CD4-positive, alpha-beta T cell (primary cell): ENCODE measurements at regions not wholly inside any gene's neighbourhood (a gene's known extent, or its start where the extent isn't known, plus 50 kb on each side); places are given as distances from the start of the nearest gene placed in this dataset.

Experiments used
- ATAC-seq: fragments of 200-7000 bp; cut with Tn5 transposase; one replicate; pipeline ENCODE4 v1.10.0; 2022; ENCODE audit warnings: mild to moderate bottlenecking; ENCODE audit not compliant: poor library complexity
- CTCF ChIA-PET: fragments of 350-600 bp; sonication (Branson Sonifier 250); formaldehyde crosslinking; loops from one replicate; lab custom pipeline; 2021; ENCODE audit warnings: antibody characterized with exemption, inconsistent platforms; lab: Charles Lee
- POLR2A ChIA-PET: fragments of 350-600 bp; sonication (Branson Sonifier 250); formaldehyde crosslinking; loops from one replicate; lab custom pipeline; 2021; ENCODE audit warnings: antibody characterized with exemption, inconsistent platforms; lab: Charles Lee
- DNase-seq, 14 experiments: peaks; one replicate each; pipeline ENCODE4 v3.0.0-alpha.2; 2013 to 2020; ENCODE audit warnings: mixed read lengths in 2 of 14
- H3K27ac ChIP-seq, 2 donors: one replicate each; pipeline versions ENCODE4 v1.5.1 to v1.7.0; 2013; ENCODE audit warnings: low read length in 2 of 2, low read depth in 1 of 2, mild to moderate bottlenecking in 1 of 2
- H3K27me3 ChIP-seq, 2 experiments: 1 replicate in 1 of 2; 2 replicates in 1 of 2; pipeline versions ENCODE4 v1.6.1 to v1.7.0; 2013; ENCODE audit warnings: low read length in 2 of 2, control low read depth in 1 of 2, mild to moderate bottlenecking in 1 of 2, moderate library complexity in 1 of 2; ENCODE audit not compliant: insufficient read depth in 2 of 2, control insufficient read depth in 1 of 2
- H3K36me3 ChIP-seq: one replicate; pipeline ENCODE4 v1.6.1; 2013; ENCODE audit warnings: low read length, control low read depth; ENCODE audit not compliant: insufficient read depth
- H3K4me1 ChIP-seq: one replicate; pipeline ENCODE4 v1.6.1; 2013; ENCODE audit warnings: low read length, control low read depth; ENCODE audit not compliant: insufficient read depth
- H3K4me3 ChIP-seq: one replicate; pipeline ENCODE4 v1.5.1; 2013; ENCODE audit warnings: mild to moderate bottlenecking, low read length, moderate library complexity
- H3K9me3 ChIP-seq, 2 experiments: 1 replicate in 1 of 2; 2 replicates in 1 of 2; pipeline versions ENCODE4 v1.6.1 to v1.7.0; 2013; ENCODE audit warnings: low read length in 2 of 2, mild to moderate bottlenecking in 2 of 2, control low read depth in 1 of 2, moderate library complexity in 1 of 2; ENCODE audit not compliant: control insufficient read depth in 1 of 2, insufficient read depth in 1 of 2
- H3K27ac Mint-ChIP-seq: one replicate; pipeline ENCODE4 v1.8.0; 2020; ENCODE audit warnings: mixed read lengths
- H3K27me3 Mint-ChIP-seq: one replicate; pipeline ENCODE4 v1.8.0; 2021; ENCODE audit warnings: mixed read lengths
- H3K36me3 Mint-ChIP-seq: one replicate; pipeline ENCODE4 v1.8.0; 2021; ENCODE audit warnings: low read depth, mixed read lengths
- H3K4me1 Mint-ChIP-seq: one replicate; pipeline ENCODE4 v1.8.0; 2021; ENCODE audit warnings: low read depth, mixed read lengths
- H3K4me3 Mint-ChIP-seq: one replicate; pipeline ENCODE4 v1.8.0; 2020; ENCODE audit warnings: mild to moderate bottlenecking, mixed read lengths
- H3K9me3 Mint-ChIP-seq: one replicate; pipeline ENCODE4 v1.8.0; 2020; ENCODE audit warnings: mixed read lengths
- intact Hi-C, 2 experiments: fragments of 100-400 bp; cut with DNase I in 1 of 2; cut with micrococcal nuclease in 1 of 2; formaldehyde crosslinking; loops; one replicate each; pipeline versions ENCODE4 v1.15.1 to v1.9.0; 2023 to 2025; cut with DNase I, micrococcal nuclease
- TF ChIP-seq, protein P1 (sequence below): fragments of 200-600 bp; IDR thresholded peaks from one replicate; pipeline ENCODE4 v1.8.0; 2022; ENCODE audit warnings: antibody characterized with exemption, mild to moderate bottlenecking

DNA sequence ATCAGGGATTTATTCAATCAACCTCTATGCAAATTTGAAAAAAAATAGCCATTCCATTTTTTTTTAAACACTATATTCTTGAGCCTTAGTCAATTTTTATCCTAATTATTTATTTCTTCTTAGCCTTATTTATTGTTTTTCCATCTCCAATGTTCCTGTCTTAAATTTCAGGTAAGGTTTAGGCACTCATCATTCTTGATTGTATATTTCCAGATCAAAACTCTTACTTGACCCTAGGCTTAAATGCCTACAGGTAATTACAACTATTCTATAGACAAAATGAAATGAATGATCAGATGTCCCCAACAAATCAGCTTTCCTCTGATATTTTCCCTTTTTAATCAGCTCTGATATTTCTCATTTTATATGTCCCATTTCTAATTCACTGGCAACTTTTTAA lies 402.6 kb upstream of the EPHA7 start:
- H3K27me3 ChIP-seq: no peaks in the 10 kb centered on the region
- no peak for DNase-seq
- H3K27ac ChIP-seq: no peak overlapping the region
- no peaks in the 10 kb centered on the region for H3K4me1 ChIP-seq
- H3K27ac Mint-ChIP-seq: no peak overlapping the region
- H3K4me3 Mint-ChIP-seq: no peak overlapping the region
- no peaks in the 10 kb centered on the region for H3K4me1 Mint-ChIP-seq
- peaks cover 8% of the 10 kb centered on the region for H3K9me3 Mint-ChIP-seq
- no peak overlapping the region for H3K4me3 ChIP-seq
- no peaks in the 10 kb centered on the region for H3K36me3 ChIP-seq
- H3K36me3 Mint-ChIP-seq: no peaks in the 10 kb centered on the region
- intact Hi-C loops: no loop called here
- CTCF ChIA-PET: no interaction called here
- H3K27me3 Mint-ChIP-seq: no peaks in the 10 kb centered on the region
- no peak for ATAC-seq
- POLR2A ChIA-PET: no interaction called here
- TF ChIP-seq, protein P1, sequence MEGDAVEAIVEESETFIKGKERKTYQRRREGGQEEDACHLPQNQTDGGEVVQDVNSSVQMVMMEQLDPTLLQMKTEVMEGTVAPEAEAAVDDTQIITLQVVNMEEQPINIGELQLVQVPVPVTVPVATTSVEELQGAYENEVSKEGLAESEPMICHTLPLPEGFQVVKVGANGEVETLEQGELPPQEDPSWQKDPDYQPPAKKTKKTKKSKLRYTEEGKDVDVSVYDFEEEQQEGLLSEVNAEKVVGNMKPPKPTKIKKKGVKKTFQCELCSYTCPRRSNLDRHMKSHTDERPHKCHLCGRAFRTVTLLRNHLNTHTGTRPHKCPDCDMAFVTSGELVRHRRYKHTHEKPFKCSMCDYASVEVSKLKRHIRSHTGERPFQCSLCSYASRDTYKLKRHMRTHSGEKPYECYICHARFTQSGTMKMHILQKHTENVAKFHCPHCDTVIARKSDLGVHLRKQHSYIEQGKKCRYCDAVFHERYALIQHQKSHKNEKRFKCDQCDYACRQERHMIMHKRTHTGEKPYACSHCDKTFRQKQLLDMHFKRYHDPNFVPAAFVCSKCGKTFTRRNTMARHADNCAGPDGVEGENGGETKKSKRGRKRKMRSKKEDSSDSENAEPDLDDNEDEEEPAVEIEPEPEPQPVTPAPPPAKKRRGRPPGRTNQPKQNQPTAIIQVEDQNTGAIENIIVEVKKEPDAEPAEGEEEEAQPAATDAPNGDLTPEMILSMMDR: no peak
- no peaks in the 10 kb centered on the region for H3K9me3 ChIP-seq

DNA sequence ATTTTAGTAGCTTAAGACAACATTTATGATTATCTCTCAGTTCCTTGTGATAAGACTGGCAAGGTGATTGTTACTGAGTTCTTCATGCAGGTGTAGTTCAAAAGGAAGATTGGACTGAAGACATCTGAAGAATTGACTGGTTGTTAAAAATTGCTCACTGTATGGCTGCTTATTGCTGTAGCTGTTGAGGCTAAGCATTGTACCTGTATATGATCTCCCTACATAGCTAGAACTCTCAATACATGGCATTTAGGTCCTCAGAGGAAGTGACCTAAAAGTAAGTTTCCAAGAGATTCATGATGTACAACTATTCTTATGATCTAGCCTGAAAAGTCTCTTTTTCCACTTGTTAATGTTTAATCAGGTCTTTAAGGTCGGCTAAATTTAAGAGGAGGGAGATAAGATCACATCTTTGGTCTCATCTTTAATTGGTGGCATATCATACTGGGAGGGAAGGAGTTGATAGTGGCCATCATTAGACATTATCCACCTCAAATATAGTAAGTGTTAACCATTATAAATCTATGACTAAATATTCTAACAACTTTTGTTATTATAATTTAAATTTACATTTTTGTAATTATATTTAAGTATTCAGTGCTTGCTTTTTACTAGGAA lies 401.2 kb upstream of the EPHA7 start:
- Mint-ChIP-seq H3K27ac (no peak overlapping the region), H3K4me3 (no peak overlapping the region), H3K9me3 (peaks cover 9% of the 10 kb centered on the region), H3K4me1 (no peaks in the 10 kb centered on the region), H3K36me3 (no peaks in the 10 kb centered on the region), H3K27me3 (no peaks in the 10 kb centered on the region)
- no peaks in the 10 kb centered on the region for H3K4me1 ChIP-seq
- TF ChIP-seq, protein P1: no peak
- no peaks in the 10 kb centered on the region for H3K36me3 ChIP-seq
- intact Hi-C loops: no loop called here
- no peak overlapping the region for H3K4me3 ChIP-seq
- ATAC-seq: no peak
- H3K9me3 ChIP-seq: no peaks in the 10 kb centered on the region
- DNase-seq: no peak
- CTCF ChIA-PET: no interaction called here
- no peaks in the 10 kb centered on the region for H3K27me3 ChIP-seq
- H3K27ac ChIP-seq: no peak overlapping the region
- POLR2A ChIA-PET: no interaction called here

DNA sequence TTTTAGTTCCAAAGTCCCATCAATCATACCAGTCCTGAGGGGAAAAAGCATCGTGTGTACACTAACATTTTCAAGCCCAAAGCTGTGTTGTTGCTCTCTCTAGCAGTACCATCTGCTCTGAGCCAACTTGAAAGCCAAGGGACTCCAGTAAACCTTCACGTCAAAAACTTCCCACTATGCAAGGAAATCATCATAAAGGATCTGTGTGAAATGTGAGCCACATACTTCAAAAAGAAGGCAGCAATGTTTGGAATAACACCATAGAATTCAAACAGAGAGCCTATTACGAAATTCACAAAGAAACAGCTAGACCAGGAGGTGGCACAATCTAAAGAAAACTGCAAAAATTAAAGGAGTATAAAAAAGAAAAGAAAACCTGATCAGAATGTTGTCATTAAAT lies 399.8 kb upstream of the EPHA7 start:
- no peaks in the 10 kb centered on the region for H3K36me3 Mint-ChIP-seq
- no peaks in the 10 kb centered on the region for H3K27me3 Mint-ChIP-seq
- H3K4me3 Mint-ChIP-seq: no peak overlapping the region
- H3K9me3 ChIP-seq: no peaks in the 10 kb centered on the region
- TF ChIP-seq, protein P1: no peak
- no peak overlapping the region for H3K4me3 ChIP-seq
- ATAC-seq: no peak
- no peaks in the 10 kb centered on the region for H3K27me3 ChIP-seq
- intact Hi-C loops: no loop called here
- H3K4me1 Mint-ChIP-seq: no peaks in the 10 kb centered on the region
- H3K9me3 Mint-ChIP-seq: peaks cover 9% of the 10 kb centered on the region
- CTCF ChIA-PET: no interaction called here
- POLR2A ChIA-PET: no interaction called here
- H3K4me1 ChIP-seq: no peaks in the 10 kb centered on the region
- no peaks in the 10 kb centered on the region for H3K36me3 ChIP-seq
- no peak overlapping the region for H3K27ac ChIP-seq
- H3K27ac Mint-ChIP-seq: no peak overlapping the region
- no peak for DNase-seq
